ENCODE measurements at regions not wholly inside any gene's neighbourhood (a gene's known extent, or its start where the extent isn't known, plus 50 kb on each side); places are given as distances from the start of the nearest gene placed in this dataset.

DNA sequence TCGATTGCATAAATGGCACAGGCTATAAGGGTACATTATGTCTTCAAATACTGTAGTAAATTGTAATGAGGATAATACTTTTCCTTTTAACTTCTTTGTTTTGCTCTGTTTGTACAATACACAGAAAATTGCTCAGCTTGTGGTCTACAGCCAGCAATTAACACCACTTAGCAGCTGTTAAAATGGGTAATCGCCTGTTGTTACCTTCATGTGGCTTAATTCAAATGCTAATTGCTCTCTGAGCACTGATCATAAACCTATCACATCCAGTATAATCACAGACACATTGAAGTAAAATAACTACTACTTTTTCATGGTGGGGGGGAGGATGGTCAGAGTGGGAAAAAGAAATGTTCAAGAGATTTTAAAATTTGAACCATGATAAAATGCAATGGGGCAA lies 1164.1 kb upstream of the CNTN5 start:
- no peak for TF ChIP-seq POLR2A (IDR thresholded peaks at IDR 0.05; ENCODE audit: low read depth, low read length)
- TF ChIP-seq, protein P1, sequence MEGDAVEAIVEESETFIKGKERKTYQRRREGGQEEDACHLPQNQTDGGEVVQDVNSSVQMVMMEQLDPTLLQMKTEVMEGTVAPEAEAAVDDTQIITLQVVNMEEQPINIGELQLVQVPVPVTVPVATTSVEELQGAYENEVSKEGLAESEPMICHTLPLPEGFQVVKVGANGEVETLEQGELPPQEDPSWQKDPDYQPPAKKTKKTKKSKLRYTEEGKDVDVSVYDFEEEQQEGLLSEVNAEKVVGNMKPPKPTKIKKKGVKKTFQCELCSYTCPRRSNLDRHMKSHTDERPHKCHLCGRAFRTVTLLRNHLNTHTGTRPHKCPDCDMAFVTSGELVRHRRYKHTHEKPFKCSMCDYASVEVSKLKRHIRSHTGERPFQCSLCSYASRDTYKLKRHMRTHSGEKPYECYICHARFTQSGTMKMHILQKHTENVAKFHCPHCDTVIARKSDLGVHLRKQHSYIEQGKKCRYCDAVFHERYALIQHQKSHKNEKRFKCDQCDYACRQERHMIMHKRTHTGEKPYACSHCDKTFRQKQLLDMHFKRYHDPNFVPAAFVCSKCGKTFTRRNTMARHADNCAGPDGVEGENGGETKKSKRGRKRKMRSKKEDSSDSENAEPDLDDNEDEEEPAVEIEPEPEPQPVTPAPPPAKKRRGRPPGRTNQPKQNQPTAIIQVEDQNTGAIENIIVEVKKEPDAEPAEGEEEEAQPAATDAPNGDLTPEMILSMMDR (IDR thresholded peaks at IDR 0.05; ENCODE audit: extremely low read depth in 1 of 2, insufficient read depth in 1 of 2, low read depth in 1 of 2, low read length in 2 of 2), result no peak
- TF ChIP-seq MAX (IDR thresholded peaks at IDR 0.05; ENCODE audit: insufficient read depth, insufficient read length), result no peak
- TF ChIP-seq POLR2AphosphoS5 (IDR thresholded peaks at IDR 0.05; ENCODE audit: insufficient read depth, low read depth, low read length), result no peak
- TF ChIP-seq FOS (IDR thresholded peaks at IDR 0.05; ENCODE audit: borderline replicate concordance, insufficient read depth, low read length), result no peak
- TF ChIP-seq EZH2 (IDR thresholded peaks at IDR 0.05; ENCODE audit: borderline replicate concordance, low read depth, low read length, severe bottlenecking), result no peak
- TF ChIP-seq GATA2 (IDR thresholded peaks at IDR 0.05; ENCODE audit: insufficient read depth, insufficient read length, low read depth, low read length), result no peak
- TF ChIP-seq JUN (IDR thresholded peaks at IDR 0.05; ENCODE audit: borderline replicate concordance, insufficient read depth, insufficient read length, low read depth), result no peak

All from endothelial cell of umbilical vein (primary cell).